Upper lobe of left lung (tissue), 6 donors: ENCODE measurements at regions not wholly inside any gene's neighbourhood (a gene's known extent, or its start where the extent isn't known, plus 50 kb on each side); places are given as distances from the start of the nearest gene placed in this dataset.

Source experiments
- ATAC-seq, 2 donors: fragments of 200-7000 bp; cut with Tn5 transposase; one replicate each; pipeline ENCODE4 v1.9.1; 2022; ENCODE audit warnings: mild to moderate bottlenecking in 2 of 2, moderate library complexity in 2 of 2; ENCODE audit not compliant: low FRiP score in 2 of 2
- DNase-seq, 2 donors: peaks; one replicate each; pipeline ENCODE4 v3.0.0-alpha.2; 2019 to 2020
- H3K27ac ChIP-seq, 4 donors: fragments of 200-600 bp; sonication (generic); one replicate each; pipeline ENCODE4 v1.5.1; 2016 to 2019
- H3K27me3 ChIP-seq, 4 donors: fragments of 200-600 bp; sonication (generic); one replicate each; pipeline ENCODE4 v1.5.1; 2017 to 2019
- H3K36me3 ChIP-seq, 4 donors: fragments of 200-600 bp; sonication (generic); one replicate each; pipeline ENCODE4 v1.5.1; 2016 to 2019
- H3K4me1 ChIP-seq, 4 donors: fragments of 200-600 bp; sonication (generic); one replicate each; pipeline ENCODE4 v1.5.1; 2018 to 2019
- H3K4me3 ChIP-seq, 4 donors: fragments of 200-600 bp; sonication (generic); one replicate each; pipeline ENCODE4 v1.5.1; 2017 to 2019; ENCODE audit warnings: mild to moderate bottlenecking in 2 of 4, moderate library complexity in 1 of 4
- H3K9me3 ChIP-seq, 4 donors: fragments of 200-600 bp; sonication (generic); one replicate each; pipeline ENCODE4 v1.5.1; 2018 to 2019
- CTCF ChIP-seq, 6 experiments: fragments of 450-650 bp in 4 of 6; fragments of 200-600 bp in 2 of 6; sonication (generic) in 2 of 6; IDR thresholded peaks; one replicate each; pipeline ENCODE4 v1.5.1; 2016 to 2019; ENCODE audit warnings: antibody characterized with exemption in 6 of 6
- EP300 ChIP-seq, 4 donors: sonication (generic); formaldehyde crosslinking; IDR thresholded peaks; one replicate each; pipeline ENCODE4 v1.5.1; 2017; ENCODE audit warnings: antibody characterized with exemption in 4 of 4, control low read depth in 2 of 4
- POLR2A ChIP-seq, 4 donors: fragments of 450-650 bp; IDR thresholded peaks; one replicate each; pipeline ENCODE4 v1.5.1; 2016 to 2017; ENCODE audit warnings: antibody characterized with exemption in 4 of 4, mild to moderate bottlenecking in 2 of 4
- POLR2AphosphoS5 ChIP-seq, 2 donors: sonication (generic); formaldehyde crosslinking; IDR thresholded peaks; one replicate each; pipeline ENCODE4 v1.5.1; 2017; ENCODE audit warnings: antibody characterized with exemption in 2 of 2
- WGBS, 2 donors: methylation state at CpG; one replicate each; pipeline ENCODE4 v1.1.5; 2017 to 2018; 5-methylcytosine and 5-hydroxymethylcytosine counted together
- donor health status: DM: no; HTN: no; CAD: no; lungs with moderate emphysema.
- donor health status: DM: no; HTN: yes; CAD: no; lungs with severe emphysema.

- Histone ChIP-seq H3K27me3 (no peaks in the 10 kb centered on the region), H3K36me3 (no peaks in the 10 kb centered on the region), H3K4me1 (no peaks in the 10 kb centered on the region), H3K4me3 (no peak overlapping the region), H3K9me3 (no peaks in the 10 kb centered on the region), H3K27ac (no peak overlapping the region)
- ATAC-seq (no peak), DNase-seq (no peak)
- 50 to 51% methylated on average over 8 to 10 of the region's 10 CpGs for WGBS, 2 donors
- TF ChIP-seq POLR2A (IDR thresholded peaks at IDR 0.05): no peak
- no peak for TF ChIP-seq CTCF (IDR thresholded peaks at IDR 0.05)
- TF ChIP-seq EP300 (IDR thresholded peaks at IDR 0.05): no peak
- TF ChIP-seq POLR2AphosphoS5 (IDR thresholded peaks at IDR 0.05): no peak
Measured at GRCh38 chr9:38233343-38233742, 159.2 kb upstream of the ALDH1B1 start.

- Histone ChIP-seq H3K4me3 (no peak overlapping the region), H3K4me1 (no peaks in the 10 kb centered on the region), H3K9me3 (no peaks in the 10 kb centered on the region), H3K36me3 (no peaks in the 10 kb centered on the region), H3K27ac (no peak overlapping the region), H3K27me3 (no peaks in the 10 kb centered on the region)
- no peak for ATAC-seq
- 85 to 90% methylated on average over 6 of the region's 6 CpGs for WGBS, 2 donors
- no peak for DNase-seq
- TF ChIP-seq POLR2A (IDR thresholded peaks at IDR 0.05) (no peak), EP300 (IDR thresholded peaks at IDR 0.05) (no peak), CTCF (IDR thresholded peaks at IDR 0.05) (no peak), POLR2AphosphoS5 (IDR thresholded peaks at IDR 0.05) (no peak)
Measured at GRCh38 chr9:38232895-38233294, 159.6 kb upstream of the ALDH1B1 start.

GRCh38 chr9:38229504-38230155 is 160.6 kb upstream of the SHB start:
- Histone ChIP-seq H3K36me3 (no peaks in the 10 kb centered on the region), H3K4me3 (no peak overlapping the region), H3K27me3 (no peaks in the 10 kb centered on the region), H3K9me3 (no peaks in the 10 kb centered on the region), H3K27ac (no peak overlapping the region), H3K4me1 (peaks cover 8 to 17% (median 11%) of the 10 kb centered on the region in 4 donors)
- ATAC-seq (no peak), DNase-seq (no peak)
- no peak for TF ChIP-seq CTCF (IDR thresholded peaks at IDR 0.05)
- TF ChIP-seq POLR2A (IDR thresholded peaks at IDR 0.05): no peak
- TF ChIP-seq EP300 (IDR thresholded peaks at IDR 0.05): no peak
- no peak for TF ChIP-seq POLR2AphosphoS5 (IDR thresholded peaks at IDR 0.05)
- 93 to 97% methylated on average over 13 of the region's 13 CpGs for WGBS, 2 donors

- Histone ChIP-seq H3K27ac (no peak overlapping the region), H3K27me3 (no peaks in the 10 kb centered on the region), H3K36me3 (no peaks in the 10 kb centered on the region), H3K9me3 (no peaks in the 10 kb centered on the region), H3K4me3 (no peak overlapping the region), H3K4me1 (peaks cover 8 to 17% (median 11%) of the 10 kb centered on the region in 4 donors)
- no peak for DNase-seq
- 94 to 100% methylated on average over 5 of the region's 5 CpGs for WGBS, 2 donors
- TF ChIP-seq POLR2A (IDR thresholded peaks at IDR 0.05): no peak
- TF ChIP-seq CTCF (IDR thresholded peaks at IDR 0.05): no peak
- TF ChIP-seq POLR2AphosphoS5 (IDR thresholded peaks at IDR 0.05): no peak
- no peak for TF ChIP-seq EP300 (IDR thresholded peaks at IDR 0.05)
- ATAC-seq: no peak
Measured at GRCh38 chr9:38229104-38229500, 160.1 kb upstream of the SHB start.
